T-cell (primary cell): ENCODE measurements at regions not wholly inside any gene's neighbourhood (a gene's known extent, or its start where the extent isn't known, plus 50 kb on each side); places are given as distances from the start of the nearest gene placed in this dataset.

Source experiments
- ATAC-seq, 4 experiments: fragments of 200-7000 bp in 3 of 4; fragments of 150-1000 bp in 1 of 4; cut with Tn5 transposase; replicated peaks in 1 of 4; 1 replicate in 3 of 4; 2 replicates in 1 of 4; pipeline ENCODE4 v1.10.0; 2021; ENCODE audit warnings: moderate library complexity in 3 of 4, mild to moderate bottlenecking in 2 of 4, moderate number of reproducible peaks in 1 of 4
- CTCF ChIA-PET, 2 donors: fragments of 300-600 bp; sonication (Branson Sonifier 250); formaldehyde crosslinking; loops; one replicate each; lab custom pipeline; 2022; ENCODE audit warnings: antibody characterized with exemption in 2 of 2; lab: Charles Lee
- POLR2A ChIA-PET, 2 donors: fragments of 300-600 bp; sonication (Branson Sonifier 250); formaldehyde crosslinking; loops; one replicate each; lab custom pipeline; 2022; ENCODE audit warnings: antibody characterized with exemption in 2 of 2; lab: Charles Lee
- DNase-seq, 35 experiments: peaks; one replicate each; pipeline versions ENCODE4 v3.0.0 to v3.0.0-alpha.2; 2013 to 2023
- H3K27ac ChIP-seq: one replicate; pipeline ENCODE4 v1.5.1; 2013; ENCODE audit warnings: low read length
- H3K27me3 ChIP-seq, 2 experiments: replicated peaks in 1 of 2; 1 replicate in 1 of 2; 2 replicates in 1 of 2; pipeline versions ENCODE4 v1.6.1 to v1.7.0; 2013; ENCODE audit warnings: low read length in 1 of 2, mixed read lengths in 1 of 2; ENCODE audit not compliant: control insufficient read depth in 2 of 2, insufficient read depth in 2 of 2; ENCODE audit errors: extremely low read depth in 1 of 2
- H3K36me3 ChIP-seq, 2 donors: 1 replicate in 1 of 2; 2 replicates in 1 of 2; pipeline versions ENCODE4 v1.6.1 to v1.7.0; 2013; ENCODE audit warnings: low read length in 1 of 2; ENCODE audit not compliant: control insufficient read depth in 2 of 2, insufficient read depth in 1 of 2; ENCODE audit errors: extremely low read depth in 1 of 2
- H3K4me1 ChIP-seq, 2 experiments: 1 replicate in 1 of 2; 2 replicates in 1 of 2; pipeline versions ENCODE4 v1.6.1 to v1.7.0; 2013; ENCODE audit warnings: low read length in 2 of 2, mixed read lengths in 1 of 2; ENCODE audit not compliant: insufficient read depth in 2 of 2, control insufficient read depth in 1 of 2; ENCODE audit errors: extremely low read depth in 1 of 2
- H3K4me3 ChIP-seq, 2 donors: 1 replicate in 1 of 2; 2 replicates in 1 of 2; pipeline versions ENCODE4 v1.5.1 to v1.7.0; 2013; ENCODE audit warnings: mild to moderate bottlenecking in 2 of 2, low read length in 1 of 2, moderate library complexity in 1 of 2; ENCODE audit not compliant: control insufficient read depth in 1 of 2; ENCODE audit errors: extremely low read depth in 1 of 2
- H3K9me3 ChIP-seq: 2 replicates; pipeline ENCODE4 v1.7.0; 2013
- H3K27ac Mint-ChIP-seq, 2 donors: one replicate each; pipeline ENCODE4 v1.8.0; 2020 to 2021; ENCODE audit warnings: mild to moderate bottlenecking in 2 of 2, mixed read lengths in 2 of 2
- H3K27me3 Mint-ChIP-seq, 2 donors: one replicate each; pipeline ENCODE4 v1.8.0; 2021 to 2022; ENCODE audit warnings: mixed read lengths in 2 of 2
- H3K36me3 Mint-ChIP-seq: one replicate; pipeline ENCODE4 v1.8.0; 2021; ENCODE audit warnings: mixed read lengths
- H3K4me1 Mint-ChIP-seq, 3 donors: one replicate each; pipeline ENCODE4 v1.8.0; 2020 to 2022; ENCODE audit warnings: mixed read lengths in 3 of 3, mild to moderate bottlenecking in 1 of 3
- H3K4me3 Mint-ChIP-seq, 3 donors: one replicate each; pipeline ENCODE4 v1.8.0; 2020 to 2022; ENCODE audit warnings: mild to moderate bottlenecking in 3 of 3, mixed read lengths in 3 of 3, moderate library complexity in 3 of 3
- H3K9me3 Mint-ChIP-seq, 3 donors: one replicate each; pipeline ENCODE4 v1.8.0; 2020 to 2022; ENCODE audit warnings: mixed read lengths in 3 of 3
- WGBS: methylation state at CpG from one replicate; pipeline ENCODE4 v1.1.5; 2013; ENCODE audit warnings: missing lambda C conversion rate; ENCODE audit not compliant: insufficient coverage; 5-methylcytosine and 5-hydroxymethylcytosine counted together

- H3K4me3 ChIP-seq: no peak overlapping the region
- CTCF ChIA-PET: no interaction called here
- Mint-ChIP-seq H3K4me3 (no peak overlapping the region), H3K4me1 (no peaks in the 10 kb centered on the region), H3K36me3 (no peaks in the 10 kb centered on the region), H3K27me3 (peaks cover 0 to 7% of the 10 kb centered on the region in 2 donors), H3K27ac (no peak overlapping the region), H3K9me3 (no peaks in the 10 kb centered on the region)
- ATAC-seq (no peak), DNase-seq (no peak)
- no peaks in the 10 kb centered on the region for H3K27me3 ChIP-seq
- no peak overlapping the region for H3K27ac ChIP-seq
- POLR2A ChIA-PET: no interaction called here
- no CpG with 5 or more reads among the region's 2 CpGs for WGBS
- no peaks in the 10 kb centered on the region for H3K9me3 ChIP-seq
- no peaks in the 10 kb centered on the region for H3K36me3 ChIP-seq
- no peaks in the 10 kb centered on the region for H3K4me1 ChIP-seq
These were observed 238.7 kb downstream of the TBL1XR1 start for GRCh38 chr3:176958560-176958959.

- H3K27me3 Mint-ChIP-seq: peaks cover 0 to 4% of the 10 kb centered on the region in 2 donors
- no peak overlapping the region for H3K4me3 Mint-ChIP-seq
- ATAC-seq (no peak), DNase-seq (no peak)
- H3K4me1 Mint-ChIP-seq: no peaks in the 10 kb centered on the region
- H3K4me3 ChIP-seq: no peak overlapping the region
- no peaks in the 10 kb centered on the region for H3K4me1 ChIP-seq
- ChIA-PET CTCF (interaction anchor here in 1 of 2 donors (1.3 kb wide), 1 partner anchor 14 kb away, joined by 3 read pairs; no protein-coding TSS in a partner anchor), POLR2A (interaction anchor here in 1 of 2 donors (0.6 kb wide), 1 partner anchor 1138 kb away, joined by 4 read pairs; no protein-coding TSS in a partner anchor)
- H3K27ac ChIP-seq: no peak overlapping the region
- H3K27me3 ChIP-seq: no peaks in the 10 kb centered on the region
- H3K36me3 Mint-ChIP-seq: no peaks in the 10 kb centered on the region
- 89% methylated on average over 1 of the region's 2 CpGs for WGBS
- H3K9me3 ChIP-seq: no peaks in the 10 kb centered on the region
- no peaks in the 10 kb centered on the region for H3K9me3 Mint-ChIP-seq
- H3K27ac Mint-ChIP-seq: no peak overlapping the region
- no peaks in the 10 kb centered on the region for H3K36me3 ChIP-seq
These were observed 242.8 kb downstream of the TBL1XR1 start for GRCh38 chr3:176954517-176954916.

GRCh38 chr3:176953106-176954060, 243.9 kb downstream of the TBL1XR1 start:
- no peak overlapping the region for H3K27ac ChIP-seq
- WGBS: no CpG with 5 or more reads among the region's 6 CpGs
- no peaks in the 10 kb centered on the region for H3K36me3 ChIP-seq
- no peak overlapping the region for H3K4me3 ChIP-seq
- H3K4me3 Mint-ChIP-seq: no peak overlapping the region
- H3K9me3 Mint-ChIP-seq: no peaks in the 10 kb centered on the region
- ATAC-seq (no peak), DNase-seq (no peak)
- H3K9me3 ChIP-seq: no peaks in the 10 kb centered on the region
- H3K36me3 Mint-ChIP-seq: no peaks in the 10 kb centered on the region
- no peaks in the 10 kb centered on the region for H3K4me1 Mint-ChIP-seq
- H3K27me3 ChIP-seq: no peaks in the 10 kb centered on the region
- H3K27me3 Mint-ChIP-seq: peaks cover 0 to 2% of the 10 kb centered on the region in 2 donors
- H3K27ac Mint-ChIP-seq: no peak overlapping the region
- H3K4me1 ChIP-seq: no peaks in the 10 kb centered on the region
- CTCF ChIA-PET: interaction anchor here in 1 of 2 donors (0.6 to 1.3 kb wide), 2 partner anchors 13 to 30 kb away, joined by 3 read pairs; no protein-coding TSS in a partner anchor
- POLR2A ChIA-PET: interaction anchor here in 1 of 2 donors (0.6 kb wide), 1 partner anchor 15 kb away, joined by 4 read pairs; no protein-coding TSS in a partner anchor

GRCh38 chr3:176951586-176952292, 245.5 kb downstream of the TBL1XR1 start:
- 81% methylated on average over 6 of the region's 10 CpGs for WGBS
- H3K36me3 ChIP-seq: no peaks in the 10 kb centered on the region
- ChIA-PET POLR2A (no interaction called here), CTCF (interaction anchor here in 1 of 2 donors (0.7 kb wide), 1 partner anchor 14 kb away, joined by 3 read pairs; no protein-coding TSS in a partner anchor)
- H3K4me3 ChIP-seq: no peak overlapping the region
- H3K27ac ChIP-seq: no peak overlapping the region
- Mint-ChIP-seq H3K9me3 (no peaks in the 10 kb centered on the region), H3K27ac (no peak overlapping the region), H3K36me3 (no peaks in the 10 kb centered on the region), H3K27me3 (peaks cover 0 to 2% of the 10 kb centered on the region in 2 donors), H3K4me1 (no peaks in the 10 kb centered on the region), H3K4me3 (no peak overlapping the region)
- ATAC-seq (no peak), DNase-seq (no peak)
- no peaks in the 10 kb centered on the region for H3K27me3 ChIP-seq
- no peaks in the 10 kb centered on the region for H3K4me1 ChIP-seq
- no peaks in the 10 kb centered on the region for H3K9me3 ChIP-seq

- peaks cover 0 to 2% of the 10 kb centered on the region in 2 donors for H3K27me3 Mint-ChIP-seq
- no peak overlapping the region for H3K4me3 Mint-ChIP-seq
- ChIA-PET POLR2A (no interaction called here), CTCF (interaction anchor here in 1 of 2 donors (0.7 kb wide), 1 partner anchor 13 kb away, joined by 3 read pairs; no protein-coding TSS in a partner anchor)
- H3K36me3 Mint-ChIP-seq: no peaks in the 10 kb centered on the region
- no peak overlapping the region for H3K27ac ChIP-seq
- no peaks in the 10 kb centered on the region for H3K9me3 ChIP-seq
- DNase-seq: no peak
- no peaks in the 10 kb centered on the region for H3K4me1 Mint-ChIP-seq
- no peaks in the 10 kb centered on the region for H3K4me1 ChIP-seq
- WGBS: 67% methylated on average over 1 of the region's 3 CpGs
- H3K9me3 Mint-ChIP-seq: no peaks in the 10 kb centered on the region
- no peaks in the 10 kb centered on the region for H3K27me3 ChIP-seq
- ATAC-seq: no peak
- no peak overlapping the region for H3K4me3 ChIP-seq
- H3K27ac Mint-ChIP-seq: no peak overlapping the region
- H3K36me3 ChIP-seq: no peaks in the 10 kb centered on the region
These were observed 246.1 kb downstream of the TBL1XR1 start for GRCh38 chr3:176951144-176951543.

- WGBS: no CpG with 5 or more reads among the region's 3 CpGs
- Histone ChIP-seq H3K4me1 (no peaks in the 10 kb centered on the region), H3K27ac (no peak overlapping the region), H3K4me3 (no peak overlapping the region), H3K27me3 (no peaks in the 10 kb centered on the region), H3K36me3 (no peaks in the 10 kb centered on the region), H3K9me3 (no peaks in the 10 kb centered on the region)
- Mint-ChIP-seq H3K27me3 (peaks cover 0 to 2% of the 10 kb centered on the region in 2 donors), H3K36me3 (no peaks in the 10 kb centered on the region), H3K27ac (no peak overlapping the region), H3K4me3 (no peak overlapping the region), H3K9me3 (no peaks in the 10 kb centered on the region), H3K4me1 (no peaks in the 10 kb centered on the region)
- POLR2A ChIA-PET: no interaction called here
- DNase-seq: no peak
- CTCF ChIA-PET: no interaction called here
- ATAC-seq: no peak
These were observed 246.5 kb downstream of the TBL1XR1 start for GRCh38 chr3:176950743-176951142.
